AG04449 (cell line): ENCODE measurements at regions not wholly inside any gene's neighbourhood (a gene's known extent, or its start where the extent isn't known, plus 50 kb on each side); places are given as distances from the start of the nearest gene placed in this dataset.

Source experiments
- CTCF ChIA-PET: fragments of 350-600 bp; formaldehyde crosslinking; extraction: SDS; loops from one replicate; lab custom pipeline; 2021; ENCODE audit warnings: antibody characterized with exemption; lab: Yijun Ruan, JAX
- POLR2A ChIA-PET: fragments of 400-600, 350-600 bp; formaldehyde crosslinking; extraction: SDS; loops from one replicate; lab custom pipeline; 2020; ENCODE audit warnings: antibody characterized with exemption, inconsistent platforms; lab: Yijun Ruan, JAX
- DNase-seq: peaks from one replicate; pipeline ENCODE4 v3.0.0-alpha.2; 2010; ENCODE audit warnings: low read depth, low spot score
- H3K4me3 ChIP-seq: 2 replicates; pipeline ENCODE4 v1.5.1; 2011; ENCODE audit warnings: low read depth, mild to moderate bottlenecking, control low read depth, low read length
- CTCF ChIP-seq: IDR thresholded peaks from one replicate; pipeline ENCODE4 v1.5.1; 2011; ENCODE audit warnings: mild to moderate bottlenecking, moderate library complexity, low read length, control low read depth, inconsistent platforms; ENCODE audit not compliant: insufficient read depth; ENCODE audit errors: missing control alignments

DNA sequence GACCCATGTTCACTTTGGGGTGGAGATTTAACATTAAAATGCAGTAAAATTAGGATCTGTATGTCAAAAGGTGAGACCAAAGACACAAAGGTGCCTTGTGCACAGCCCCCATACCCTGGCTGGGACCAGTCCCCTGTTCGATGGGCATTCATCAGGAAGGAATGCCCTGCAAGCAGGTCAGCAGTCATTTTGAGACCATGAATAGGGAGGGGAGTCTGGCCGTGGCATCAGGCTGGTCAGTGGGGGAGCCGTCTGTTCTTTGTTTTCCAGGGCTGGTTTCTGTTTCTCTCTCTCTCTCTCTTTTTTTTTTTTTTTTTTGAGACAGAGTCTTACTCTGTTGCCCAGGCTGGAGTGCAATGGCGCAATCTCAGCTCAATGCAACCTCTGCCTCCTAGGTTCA lies 68.9 kb upstream of the GOLM1 start:
- no peak overlapping the region for H3K4me3 ChIP-seq
- DNase-seq = no peak
- ChIA-PET POLR2A (no interaction called here), CTCF (no interaction called here)
- no peak for TF ChIP-seq CTCF

DNA sequence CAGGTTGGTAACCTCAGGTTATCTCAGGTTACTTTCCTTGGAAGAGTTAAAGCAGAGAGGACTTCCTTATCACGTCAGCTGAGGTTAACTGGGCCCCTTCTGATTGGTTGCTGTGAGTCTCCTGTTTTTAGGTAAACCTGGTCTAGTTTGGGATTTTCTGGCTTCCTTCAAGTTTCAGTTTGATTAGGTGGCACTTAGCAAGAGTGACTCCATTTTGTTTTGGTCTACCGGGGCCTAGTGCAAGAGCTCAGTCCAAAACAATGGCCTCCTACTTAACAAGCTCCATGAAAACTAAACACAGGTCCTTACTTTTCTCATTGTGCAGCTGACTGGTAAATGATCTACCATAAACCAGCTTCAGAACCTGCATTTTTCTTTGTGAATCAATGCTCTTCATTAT lies 67.2 kb upstream of the GOLM1 start:
- ChIA-PET POLR2A (no interaction called here), CTCF (no interaction called here)
- TF ChIP-seq CTCF = no peak
- no peak for DNase-seq
- no peak overlapping the region for H3K4me3 ChIP-seq

GRCh38 chr9:86163503-86163902 lies 64.1 kb upstream of the GOLM1 start:
- TF ChIP-seq CTCF = no peak
- no peak for DNase-seq
- H3K4me3 ChIP-seq = no peak overlapping the region
- ChIA-PET POLR2A (no interaction called here), CTCF (interaction anchor here (1.1 kb wide), 1 partner anchor 39 kb away, joined by 3 read pairs; no protein-coding TSS in a partner anchor)
